Adipocyte (in vitro differentiated cells): ENCODE measurements at regions not wholly inside any gene's neighbourhood (a gene's known extent, or its start where the extent isn't known, plus 50 kb on each side); places are given as distances from the start of the nearest gene placed in this dataset.
"Not testable (repeated sequence)": the region's sequence is repeated elsewhere in the genome, so short reads cannot be mapped to it uniquely, and the experiment has no call there.

Experiments
- DNase-seq: peaks from one replicate; pipeline ENCODE4 v3.0.0-alpha.2; 2015; ENCODE audit warnings: low read depth
- H3K27me3 ChIP-seq: replicated peaks from 2 replicates; pipeline ENCODE4 v1.7.0; 2013; ENCODE audit warnings: mild to moderate bottlenecking, low read length, moderate library complexity; ENCODE audit not compliant: control insufficient read depth, insufficient read depth
- H3K36me3 ChIP-seq: 2 replicates; pipeline ENCODE4 v1.7.0; 2013; ENCODE audit warnings: low read length, mild to moderate bottlenecking, moderate library complexity; ENCODE audit not compliant: control insufficient read depth, insufficient read depth, severe bottlenecking
- H3K4me1 ChIP-seq: 2 replicates; pipeline ENCODE4 v1.7.0; 2013; ENCODE audit warnings: mild to moderate bottlenecking, low read length, moderate library complexity; ENCODE audit not compliant: control insufficient read depth, insufficient read depth
- H3K4me3 ChIP-seq: 2 replicates; pipeline ENCODE4 v1.7.0; 2013; ENCODE audit warnings: mild to moderate bottlenecking, low read length, moderate library complexity
- H3K9ac ChIP-seq: 2 replicates; pipeline ENCODE4 v1.7.0; 2013; ENCODE audit warnings: mild to moderate bottlenecking, low read length, moderate library complexity
- H3K9me3 ChIP-seq: 2 replicates; pipeline ENCODE4 v1.7.0; 2013; ENCODE audit warnings: mild to moderate bottlenecking, low read length, moderate library complexity; ENCODE audit not compliant: control insufficient read depth

GRCh38 chr15:69669446-69669845 is 216.8 kb downstream of the RPLP1 start:
- no peak overlapping the region for H3K9ac ChIP-seq
- no peaks in the 10 kb centered on the region for H3K9me3 ChIP-seq
- no peak overlapping the region for H3K4me3 ChIP-seq
- H3K27me3 ChIP-seq = peaks cover 51% of the 10 kb centered on the region
- no peak for DNase-seq
- H3K4me1 ChIP-seq = peaks cover 5% of the 10 kb centered on the region
- no peaks in the 10 kb centered on the region for H3K36me3 ChIP-seq

- H3K9me3 ChIP-seq = no peaks in the 10 kb centered on the region
- DNase-seq = no peak
- peaks cover 67% of the 10 kb centered on the region for H3K27me3 ChIP-seq
These were observed 220.8 kb downstream of the RPLP1 start for GRCh38 chr15:69673291-69673881.

GRCh38 chr15:69675731-69676130 is 223.1 kb downstream of the RPLP1 start:
- Histone ChIP-seq H3K4me1 (no peaks in the 10 kb centered on the region), H3K27me3 (peaks cover 74% of the 10 kb centered on the region), H3K4me3 (no peak overlapping the region), H3K9me3 (no peaks in the 10 kb centered on the region), H3K9ac (no peak overlapping the region), H3K36me3 (no peaks in the 10 kb centered on the region)
- no peak for DNase-seq

More at GRCh38 chr15:69673291-69673881, 220.8 kb downstream of the RPLP1 start:
- Histone ChIP-seq H3K36me3 (no peaks in the 10 kb centered on the region), H3K4me3 (no peak overlapping the region), H3K9ac (no peak overlapping the region), H3K4me1 (no peaks in the 10 kb centered on the region)

- Histone ChIP-seq H3K36me3 (no peaks in the 10 kb centered on the region), H3K4me3 (no peak overlapping the region), H3K9ac (no peak overlapping the region), H3K9me3 (peaks cover 11% of the 10 kb centered on the region), H3K27me3 (peaks cover 61% of the 10 kb centered on the region), H3K4me1 (no peaks in the 10 kb centered on the region)
- DNase-seq = no peak
These were observed 224.8 kb downstream of the RPLP1 start for GRCh38 chr15:69677403-69677802.

- Histone ChIP-seq H3K4me3 (no peak overlapping the region), H3K36me3 (no peaks in the 10 kb centered on the region), H3K27me3 (peaks cover 47% of the 10 kb centered on the region), H3K9me3 (peaks cover 13% of the 10 kb centered on the region), H3K9ac (no peak overlapping the region), H3K4me1 (no peaks in the 10 kb centered on the region)
- no peak for DNase-seq
These were observed 227.1 kb downstream of the RPLP1 start for GRCh38 chr15:69679623-69680228.

- peaks cover 23% of the 10 kb centered on the region for H3K27me3 ChIP-seq
- H3K9me3 ChIP-seq = peaks cover 43% of the 10 kb centered on the region
- H3K9ac ChIP-seq, H3K4me3 ChIP-seq, H3K4me1 ChIP-seq, DNase-seq, H3K36me3 ChIP-seq: not testable (repeated sequence)
These were observed 232.2 kb downstream of the RPLP1 start for GRCh38 chr15:69684823-69685222.

- Histone ChIP-seq H3K27me3 (peaks cover 21% of the 10 kb centered on the region), H3K36me3 (no peaks in the 10 kb centered on the region), H3K9me3 (peaks cover 52% of the 10 kb centered on the region), H3K4me3 (no peak overlapping the region), H3K9ac (no peak overlapping the region), H3K4me1 (no peaks in the 10 kb centered on the region)
- no peak for DNase-seq
These were observed 233.2 kb downstream of the RPLP1 start for GRCh38 chr15:69685512-69686452.

- Histone ChIP-seq H3K36me3 (no peaks in the 10 kb centered on the region), H3K9me3 (peaks cover 53% of the 10 kb centered on the region), H3K4me1 (no peaks in the 10 kb centered on the region), H3K27me3 (peaks cover 20% of the 10 kb centered on the region), H3K4me3 (no peak overlapping the region), H3K9ac (no peak overlapping the region)
- no peak for DNase-seq
These were observed 234.0 kb downstream of the RPLP1 start for GRCh38 chr15:69686626-69687025.

GRCh38 chr15:69689133-69689532 is 236.5 kb downstream of the RPLP1 start:
- H3K4me1 ChIP-seq = no peaks in the 10 kb centered on the region

GRCh38 chr15:69691307-69692015 is 238.8 kb downstream of the RPLP1 start:
- peaks cover 42% of the 10 kb centered on the region for H3K9me3 ChIP-seq
- H3K4me1 ChIP-seq = no peaks in the 10 kb centered on the region
- H3K4me3 ChIP-seq = no peak overlapping the region
- H3K27me3 ChIP-seq = peaks cover 36% of the 10 kb centered on the region
- no peak overlapping the region for H3K9ac ChIP-seq
- DNase-seq = no peak
- no peaks in the 10 kb centered on the region for H3K36me3 ChIP-seq

More at GRCh38 chr15:69689133-69689532, 236.5 kb downstream of the RPLP1 start:
- Histone ChIP-seq H3K27me3 (peaks cover 43% of the 10 kb centered on the region), H3K9me3 (peaks cover 42% of the 10 kb centered on the region), H3K9ac (no peak overlapping the region), H3K36me3 (no peaks in the 10 kb centered on the region), H3K4me3 (peak overlapping the region; percentile 37)
- DNase-seq = no peak

- no peak overlapping the region for H3K4me3 ChIP-seq
- no peaks in the 10 kb centered on the region for H3K36me3 ChIP-seq
- H3K27me3 ChIP-seq = peaks cover 41% of the 10 kb centered on the region
- no peak overlapping the region for H3K9ac ChIP-seq
- no peak for DNase-seq
- H3K4me1 ChIP-seq = no peaks in the 10 kb centered on the region
- H3K9me3 ChIP-seq = peaks cover 38% of the 10 kb centered on the region
These were observed 239.7 kb downstream of the RPLP1 start for GRCh38 chr15:69692342-69692741.
